HL-60 (cell line): ENCODE measurements at regions not wholly inside any gene's neighbourhood (a gene's known extent, or its start where the extent isn't known, plus 50 kb on each side); places are given as distances from the start of the nearest gene placed in this dataset.

Source experiments
- DNase-seq, 2 experiments: peaks; one replicate each; pipeline ENCODE4 v3.0.0-alpha.2; 2010 to 2020; ENCODE audit warnings: low read depth in 1 of 2, low spot score in 1 of 2
- H3K27ac ChIP-seq: fragments of 250-450 bp; sonication (Bioruptor Pico); replicated peaks from 2 replicates; pipeline ENCODE4 v1.5.1; 2020; ENCODE audit warnings: mild to moderate bottlenecking, moderate library complexity
- H3K27me3 ChIP-seq: fragments of 250-450 bp; sonication (Bioruptor Pico); 2 replicates; pipeline ENCODE4 v1.5.1; 2021; ENCODE audit warnings: mild to moderate bottlenecking, moderate library complexity; ENCODE audit not compliant: insufficient read depth, poor library complexity, severe bottlenecking
- H3K4me3 ChIP-seq: replicated peaks from 2 replicates; pipeline ENCODE4 v1.5.1; 2011; ENCODE audit warnings: mild to moderate bottlenecking, control low read depth, low read length; ENCODE audit not compliant: insufficient read depth
- GABPA ChIP-seq: IDR thresholded peaks from 2 replicates; pipeline ENCODE4 v1.6.1; 2012; ENCODE audit warnings: low read depth
- POLR2AphosphoS5 ChIP-seq: IDR thresholded peaks from 2 replicates; pipeline ENCODE4 v1.6.1; 2012; ENCODE audit warnings: low read depth
- SPI1 ChIP-seq: IDR thresholded peaks from 2 replicates; pipeline ENCODE4 v1.6.1; 2012; ENCODE audit warnings: low read depth, mild to moderate bottlenecking, borderline replicate concordance
- TF ChIP-seq, protein P1 (sequence below): IDR thresholded peaks from one replicate; pipeline ENCODE4 v1.5.1; 2011; ENCODE audit warnings: low read length, control low read depth, inconsistent platforms; ENCODE audit not compliant: insufficient read depth
- TF ChIP-seq, protein P2 (sequence below): IDR thresholded peaks from 2 replicates; pipeline ENCODE4 v1.6.1; 2012; ENCODE audit warnings: low read depth; ENCODE audit not compliant: insufficient replicate concordance

DNA sequence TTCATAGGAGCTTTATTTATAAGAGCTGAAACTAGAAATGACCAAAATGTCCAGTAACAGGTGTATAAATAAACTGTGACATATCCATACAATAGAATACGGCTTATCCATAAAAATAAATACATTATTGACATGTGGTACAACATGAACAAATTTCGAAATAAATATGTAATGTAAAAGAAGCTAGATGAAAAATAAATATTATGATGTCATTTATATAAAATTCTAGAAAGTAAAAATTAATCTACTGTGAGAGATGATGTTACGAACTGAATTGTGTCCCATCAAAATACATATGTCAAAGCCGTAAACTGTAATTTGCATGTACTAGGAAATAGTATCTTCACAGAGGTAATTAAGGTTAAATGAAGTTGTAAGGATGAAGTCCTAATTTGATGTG, 1104.9 kb downstream of the NSUN3 start:
- Histone ChIP-seq H3K4me3 (no peak overlapping the region), H3K27me3 (no peaks in the 10 kb centered on the region), H3K27ac (no peak overlapping the region)
- TF ChIP-seq, protein P1, sequence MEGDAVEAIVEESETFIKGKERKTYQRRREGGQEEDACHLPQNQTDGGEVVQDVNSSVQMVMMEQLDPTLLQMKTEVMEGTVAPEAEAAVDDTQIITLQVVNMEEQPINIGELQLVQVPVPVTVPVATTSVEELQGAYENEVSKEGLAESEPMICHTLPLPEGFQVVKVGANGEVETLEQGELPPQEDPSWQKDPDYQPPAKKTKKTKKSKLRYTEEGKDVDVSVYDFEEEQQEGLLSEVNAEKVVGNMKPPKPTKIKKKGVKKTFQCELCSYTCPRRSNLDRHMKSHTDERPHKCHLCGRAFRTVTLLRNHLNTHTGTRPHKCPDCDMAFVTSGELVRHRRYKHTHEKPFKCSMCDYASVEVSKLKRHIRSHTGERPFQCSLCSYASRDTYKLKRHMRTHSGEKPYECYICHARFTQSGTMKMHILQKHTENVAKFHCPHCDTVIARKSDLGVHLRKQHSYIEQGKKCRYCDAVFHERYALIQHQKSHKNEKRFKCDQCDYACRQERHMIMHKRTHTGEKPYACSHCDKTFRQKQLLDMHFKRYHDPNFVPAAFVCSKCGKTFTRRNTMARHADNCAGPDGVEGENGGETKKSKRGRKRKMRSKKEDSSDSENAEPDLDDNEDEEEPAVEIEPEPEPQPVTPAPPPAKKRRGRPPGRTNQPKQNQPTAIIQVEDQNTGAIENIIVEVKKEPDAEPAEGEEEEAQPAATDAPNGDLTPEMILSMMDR: no peak
- TF ChIP-seq POLR2AphosphoS5: no peak
- DNase-seq: no peak

DNA sequence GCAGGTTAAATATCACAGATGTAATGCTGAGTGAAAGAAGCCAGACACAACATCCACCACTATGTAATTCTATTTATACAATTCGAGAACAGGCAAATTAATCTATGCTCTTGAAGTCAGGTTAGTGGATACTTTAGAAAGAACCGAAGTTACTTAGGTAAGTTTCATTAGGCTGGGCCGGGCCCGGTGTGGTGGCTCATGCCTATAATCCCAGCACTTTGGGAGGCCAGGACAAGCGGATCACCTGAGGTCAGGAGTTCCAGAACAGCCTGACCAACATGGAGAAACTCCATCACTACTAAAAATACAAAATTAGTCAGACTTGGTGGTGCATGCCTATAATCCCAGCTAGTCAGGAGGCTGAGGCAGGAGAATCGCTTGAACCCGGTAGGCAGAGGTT, 1105.7 kb downstream of the NSUN3 start:
- TF ChIP-seq SPI1 (no peak), GABPA (no peak), POLR2AphosphoS5 (no peak)
- TF ChIP-seq, protein P1: no peak
- TF ChIP-seq, protein P2, sequence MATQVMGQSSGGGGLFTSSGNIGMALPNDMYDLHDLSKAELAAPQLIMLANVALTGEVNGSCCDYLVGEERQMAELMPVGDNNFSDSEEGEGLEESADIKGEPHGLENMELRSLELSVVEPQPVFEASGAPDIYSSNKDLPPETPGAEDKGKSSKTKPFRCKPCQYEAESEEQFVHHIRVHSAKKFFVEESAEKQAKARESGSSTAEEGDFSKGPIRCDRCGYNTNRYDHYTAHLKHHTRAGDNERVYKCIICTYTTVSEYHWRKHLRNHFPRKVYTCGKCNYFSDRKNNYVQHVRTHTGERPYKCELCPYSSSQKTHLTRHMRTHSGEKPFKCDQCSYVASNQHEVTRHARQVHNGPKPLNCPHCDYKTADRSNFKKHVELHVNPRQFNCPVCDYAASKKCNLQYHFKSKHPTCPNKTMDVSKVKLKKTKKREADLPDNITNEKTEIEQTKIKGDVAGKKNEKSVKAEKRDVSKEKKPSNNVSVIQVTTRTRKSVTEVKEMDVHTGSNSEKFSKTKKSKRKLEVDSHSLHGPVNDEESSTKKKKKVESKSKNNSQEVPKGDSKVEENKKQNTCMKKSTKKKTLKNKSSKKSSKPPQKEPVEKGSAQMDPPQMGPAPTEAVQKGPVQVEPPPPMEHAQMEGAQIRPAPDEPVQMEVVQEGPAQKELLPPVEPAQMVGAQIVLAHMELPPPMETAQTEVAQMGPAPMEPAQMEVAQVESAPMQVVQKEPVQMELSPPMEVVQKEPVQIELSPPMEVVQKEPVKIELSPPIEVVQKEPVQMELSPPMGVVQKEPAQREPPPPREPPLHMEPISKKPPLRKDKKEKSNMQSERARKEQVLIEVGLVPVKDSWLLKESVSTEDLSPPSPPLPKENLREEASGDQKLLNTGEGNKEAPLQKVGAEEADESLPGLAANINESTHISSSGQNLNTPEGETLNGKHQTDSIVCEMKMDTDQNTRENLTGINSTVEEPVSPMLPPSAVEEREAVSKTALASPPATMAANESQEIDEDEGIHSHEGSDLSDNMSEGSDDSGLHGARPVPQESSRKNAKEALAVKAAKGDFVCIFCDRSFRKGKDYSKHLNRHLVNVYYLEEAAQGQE: no peak
- Histone ChIP-seq H3K27me3 (no peaks in the 10 kb centered on the region), H3K4me3 (no peak overlapping the region), H3K27ac (no peak overlapping the region)
- no peak for DNase-seq

DNA sequence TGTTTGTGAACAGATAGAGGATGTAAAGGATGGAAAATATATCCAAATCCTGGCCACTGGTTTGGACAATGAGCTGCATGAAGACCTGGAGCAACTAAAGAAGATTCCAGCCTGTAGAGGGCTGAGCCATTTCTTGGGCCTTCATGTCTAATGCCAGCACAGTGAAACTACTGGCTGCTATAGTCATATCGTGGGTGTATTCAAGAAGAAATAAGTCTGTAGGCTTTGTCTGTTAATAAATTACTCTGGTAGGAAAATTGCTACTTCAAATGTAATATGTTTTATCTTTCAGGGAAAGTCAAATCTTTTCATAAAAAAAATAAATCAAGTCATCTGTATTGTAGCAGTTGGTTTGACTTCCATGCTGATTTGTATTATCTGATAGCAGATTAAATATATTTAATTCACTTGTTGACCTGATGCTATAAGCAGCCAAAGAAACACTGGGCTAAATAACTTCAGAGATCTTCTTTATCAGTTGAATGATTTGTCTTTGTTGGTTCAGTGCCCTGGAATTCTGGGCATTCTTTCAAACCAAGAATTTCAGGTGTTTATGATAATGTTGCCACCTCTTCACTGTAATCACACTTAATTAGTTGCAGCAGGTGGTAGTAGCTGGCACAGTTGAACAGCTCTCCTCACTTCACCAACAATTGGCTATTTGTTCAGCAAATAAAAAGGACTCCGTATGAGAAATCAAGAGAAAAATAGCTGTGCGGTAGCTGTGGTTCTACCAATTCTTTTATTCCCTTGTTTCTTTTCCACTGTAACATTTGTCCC, 1109.5 kb downstream of the NSUN3 start:
- no peaks in the 10 kb centered on the region for H3K27me3 ChIP-seq
- no peak overlapping the region for H3K27ac ChIP-seq
- DNase-seq: no peak
- TF ChIP-seq, protein P1: no peak
- TF ChIP-seq GABPA: no peak
- no peak for TF ChIP-seq SPI1
- no peak for TF ChIP-seq POLR2AphosphoS5
- TF ChIP-seq, protein P2: no peak
- no peak overlapping the region for H3K4me3 ChIP-seq

DNA sequence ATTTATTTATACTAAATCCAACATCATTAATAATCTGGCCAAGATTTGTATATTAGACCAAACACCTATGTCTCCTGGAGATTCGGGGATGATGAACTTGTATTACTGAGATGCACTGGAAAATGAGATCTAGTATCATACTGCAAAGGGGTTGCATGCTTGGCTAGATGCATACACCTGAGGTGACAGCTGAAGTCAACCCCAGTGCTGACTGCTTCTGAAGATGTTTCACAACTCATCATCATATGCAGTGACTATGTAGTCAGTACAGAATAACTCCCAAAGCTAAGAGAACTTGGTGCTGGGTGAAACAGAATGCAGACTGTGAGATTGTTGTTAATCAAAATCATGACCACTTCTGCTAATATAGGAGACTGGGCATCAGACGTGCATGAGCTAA, 1114.2 kb downstream of the NSUN3 start:
- TF ChIP-seq, protein P1: no peak
- TF ChIP-seq, protein P2: no peak
- no peak overlapping the region for H3K27ac ChIP-seq
- H3K27me3 ChIP-seq: no peaks in the 10 kb centered on the region
- H3K4me3 ChIP-seq: no peak overlapping the region
- no peak for DNase-seq
